GM18861 (cell line): ENCODE measurements at regions not wholly inside any gene's neighbourhood (a gene's known extent, or its start where the extent isn't known, plus 50 kb on each side); places are given as distances from the start of the nearest gene placed in this dataset.

Experiments
- ATAC-seq: cut with Tn5 transposase; IDR thresholded peaks from one replicate; pipeline ENCODE4 v1.9.1; 2021; ENCODE audit not compliant: unreplicated experiment

DNA sequence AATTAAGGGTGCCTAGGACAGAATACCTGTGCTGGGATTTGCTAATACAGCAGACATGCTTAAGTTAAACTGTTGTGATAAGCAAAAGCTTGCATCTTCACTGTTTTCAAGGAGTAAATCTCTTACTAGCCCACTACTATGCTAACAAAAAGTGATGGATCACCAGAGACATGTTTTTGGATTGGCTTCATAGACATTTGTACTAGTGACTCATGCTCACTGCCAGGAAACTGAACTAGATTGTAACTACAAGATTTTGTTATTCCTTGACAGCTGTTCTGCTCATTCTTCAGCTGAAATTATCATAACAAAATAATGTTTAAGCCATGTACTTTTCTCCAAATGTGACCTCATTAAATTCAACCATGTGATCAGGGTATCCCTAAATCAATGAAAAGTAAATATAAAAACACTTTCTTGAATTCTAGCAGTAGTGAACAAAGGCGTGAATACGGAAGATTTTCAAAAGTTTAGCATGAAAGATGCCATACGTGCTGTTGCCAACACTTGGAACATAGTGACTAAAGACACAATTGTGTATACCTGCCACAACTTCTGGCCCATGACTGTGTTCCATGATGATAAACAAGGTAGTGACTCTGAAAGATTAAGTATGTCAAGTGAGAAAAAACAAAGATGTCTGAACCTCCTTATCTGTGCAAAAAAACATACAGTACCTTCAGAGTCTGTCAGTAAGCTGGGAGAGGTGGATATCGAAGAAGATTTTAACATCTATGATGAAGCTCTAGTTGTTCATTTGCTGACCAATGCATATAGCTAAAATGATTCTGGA, 154.0 kb downstream of the BTC start:
- ATAC-seq = no peak

DNA sequence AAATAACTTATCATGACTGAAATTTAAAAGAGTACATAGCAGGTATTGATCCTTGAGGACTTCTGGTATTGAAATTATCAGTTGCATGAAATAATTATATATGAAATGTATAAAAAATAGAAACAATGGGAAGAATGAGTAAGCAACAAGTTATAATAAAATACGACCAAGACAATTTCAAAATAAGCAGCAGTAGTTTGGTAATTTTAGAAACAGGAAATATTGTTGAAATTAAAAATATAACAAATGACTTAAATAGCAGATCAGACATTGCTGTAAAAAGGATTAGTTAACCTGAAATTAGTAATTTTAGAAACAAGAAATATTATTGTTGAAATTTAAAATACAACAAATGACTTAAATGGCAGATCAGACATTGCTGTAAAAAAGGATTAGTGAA, 152.3 kb downstream of the BTC start:
- ATAC-seq = no peak

DNA sequence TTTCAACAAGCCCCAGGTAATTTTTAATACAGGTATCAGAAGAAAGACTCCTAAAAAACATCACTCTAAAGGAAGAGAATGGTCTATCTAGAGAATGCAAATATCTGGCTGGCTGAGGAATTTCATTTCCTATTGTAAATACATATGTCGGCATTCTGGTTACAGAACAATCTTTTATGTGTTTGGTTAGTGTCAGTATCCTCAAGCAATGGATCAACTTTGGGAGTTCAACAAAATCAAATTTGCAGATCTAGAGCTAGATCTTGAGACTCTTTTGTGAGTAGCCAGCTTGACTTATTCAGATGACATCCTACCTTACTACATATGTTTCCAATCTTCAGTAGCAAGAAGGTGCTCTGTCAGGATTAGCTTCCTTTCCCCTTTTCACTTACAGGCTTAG, 145.1 kb downstream of the BTC start:
- no peak for ATAC-seq

DNA sequence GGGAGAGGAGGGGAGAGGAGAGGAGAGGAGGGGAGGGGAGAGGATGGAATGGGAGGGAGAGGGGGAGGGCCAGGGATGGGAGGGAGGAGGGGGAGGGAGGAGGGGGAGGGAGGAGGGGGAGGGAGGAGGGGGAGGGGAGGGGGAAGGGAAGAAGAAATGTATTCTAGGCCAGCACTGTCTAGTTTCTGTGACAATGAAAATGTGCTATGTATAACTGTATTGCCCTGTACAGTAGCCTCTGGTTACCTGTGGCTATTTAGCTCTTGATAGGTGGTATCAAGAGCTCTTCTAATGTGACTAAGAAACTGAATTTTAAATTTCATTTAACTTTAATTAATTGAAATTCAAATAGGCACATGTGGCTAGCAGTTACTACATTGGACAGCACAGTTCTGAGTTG, 143.1 kb downstream of the BTC start:
- no peak for ATAC-seq

DNA sequence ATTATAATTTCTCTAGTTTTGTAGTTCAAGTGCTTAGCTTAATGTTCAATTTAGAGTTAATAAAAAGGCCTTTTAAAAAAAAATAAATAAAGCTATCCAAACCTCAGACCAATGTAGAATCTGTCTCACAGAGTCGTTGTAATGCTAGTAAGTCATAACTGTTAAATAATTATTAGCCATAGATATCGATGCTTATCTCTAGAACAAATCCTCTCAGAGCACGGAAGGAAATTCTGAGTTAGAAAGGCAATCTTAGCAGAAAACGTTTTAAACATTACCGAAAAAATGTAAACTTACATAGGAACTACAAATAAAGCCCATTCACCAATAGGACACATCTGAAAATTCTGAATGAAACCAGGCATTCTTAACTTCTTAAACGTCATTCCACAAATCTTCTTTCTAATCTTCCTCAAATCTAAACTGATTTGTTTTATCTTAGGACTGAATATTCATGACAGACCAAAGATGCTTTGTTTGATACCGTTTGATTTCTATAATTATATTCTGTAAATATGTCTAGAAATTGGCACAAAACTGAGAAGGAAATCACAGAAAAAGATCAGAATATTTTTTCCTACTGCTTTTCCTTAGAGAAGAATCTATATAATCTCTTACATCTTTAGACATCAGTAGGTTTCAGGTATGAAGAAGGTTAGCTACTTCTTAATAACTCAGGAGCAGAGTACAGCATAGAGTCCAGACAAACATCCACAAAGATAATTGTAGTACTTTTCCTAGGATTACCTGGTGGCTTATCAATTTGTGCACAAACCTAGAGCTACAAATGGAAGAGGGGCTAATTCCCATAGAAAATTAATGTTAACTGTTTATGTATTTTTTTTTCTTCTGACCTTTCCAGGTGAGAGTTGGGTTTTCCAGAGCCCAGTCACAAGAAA, 140.7 kb downstream of the BTC start:
- no peak for ATAC-seq

DNA sequence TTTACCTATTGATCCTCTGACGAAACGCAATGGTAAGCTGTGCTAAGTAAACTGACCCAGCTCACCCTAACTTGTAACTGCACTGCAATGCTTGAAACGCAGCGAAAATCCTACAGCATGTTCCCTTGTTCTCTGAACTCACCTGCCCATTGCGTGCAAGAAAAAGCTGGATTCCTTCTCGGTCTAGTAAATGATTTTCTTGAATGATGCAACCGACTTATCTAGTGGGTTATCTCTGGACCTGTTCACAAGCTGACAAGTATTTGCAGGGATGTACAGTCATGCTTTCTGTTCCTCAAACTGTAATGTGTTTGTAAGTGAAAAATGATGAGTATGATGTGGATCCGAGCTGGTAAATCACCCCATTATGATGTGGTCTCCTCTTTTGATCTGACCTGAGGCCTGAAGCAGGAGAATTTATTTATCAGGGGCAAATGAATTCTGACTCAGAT, 140.1 kb downstream of the BTC start:
- no peak for ATAC-seq

DNA sequence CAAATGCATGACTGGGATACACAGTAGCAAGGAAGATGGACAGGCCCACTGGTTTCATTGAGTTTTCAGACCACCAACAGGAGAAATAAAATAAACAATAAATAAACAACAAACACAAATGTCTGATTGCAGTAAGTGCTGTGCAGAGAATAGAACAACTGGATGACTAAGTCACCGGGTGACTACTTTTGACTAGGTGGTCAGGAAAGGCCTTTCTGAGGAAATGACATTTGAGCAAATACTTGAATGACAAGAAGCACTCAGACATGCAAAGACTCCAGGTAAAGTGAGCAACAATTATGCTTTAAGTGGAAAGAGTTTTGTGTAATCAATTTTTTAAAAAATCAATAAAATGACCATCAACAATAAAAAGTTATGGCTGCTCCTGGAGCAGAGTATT, 137.7 kb downstream of the BTC start:
- no peak for ATAC-seq

DNA sequence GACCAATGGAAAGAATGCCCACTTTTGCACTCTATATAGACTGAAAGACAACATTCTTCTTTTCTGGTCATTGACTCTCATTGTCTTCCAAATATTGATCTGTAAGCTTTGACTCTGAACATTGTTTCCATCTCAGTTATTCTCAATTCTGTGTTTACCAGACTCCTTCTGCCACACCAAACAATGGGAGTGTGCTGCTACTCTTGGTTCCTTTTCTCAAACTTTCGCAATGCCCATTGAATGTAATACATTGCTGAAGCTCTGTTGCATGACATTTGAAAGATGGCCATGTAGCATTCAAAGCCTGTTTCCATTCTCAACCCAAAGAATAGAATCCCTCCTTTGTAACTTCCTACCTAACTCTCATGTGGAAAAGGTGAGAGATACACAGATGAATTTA, 136.2 kb downstream of the BTC start:
- ATAC-seq = no peak

DNA sequence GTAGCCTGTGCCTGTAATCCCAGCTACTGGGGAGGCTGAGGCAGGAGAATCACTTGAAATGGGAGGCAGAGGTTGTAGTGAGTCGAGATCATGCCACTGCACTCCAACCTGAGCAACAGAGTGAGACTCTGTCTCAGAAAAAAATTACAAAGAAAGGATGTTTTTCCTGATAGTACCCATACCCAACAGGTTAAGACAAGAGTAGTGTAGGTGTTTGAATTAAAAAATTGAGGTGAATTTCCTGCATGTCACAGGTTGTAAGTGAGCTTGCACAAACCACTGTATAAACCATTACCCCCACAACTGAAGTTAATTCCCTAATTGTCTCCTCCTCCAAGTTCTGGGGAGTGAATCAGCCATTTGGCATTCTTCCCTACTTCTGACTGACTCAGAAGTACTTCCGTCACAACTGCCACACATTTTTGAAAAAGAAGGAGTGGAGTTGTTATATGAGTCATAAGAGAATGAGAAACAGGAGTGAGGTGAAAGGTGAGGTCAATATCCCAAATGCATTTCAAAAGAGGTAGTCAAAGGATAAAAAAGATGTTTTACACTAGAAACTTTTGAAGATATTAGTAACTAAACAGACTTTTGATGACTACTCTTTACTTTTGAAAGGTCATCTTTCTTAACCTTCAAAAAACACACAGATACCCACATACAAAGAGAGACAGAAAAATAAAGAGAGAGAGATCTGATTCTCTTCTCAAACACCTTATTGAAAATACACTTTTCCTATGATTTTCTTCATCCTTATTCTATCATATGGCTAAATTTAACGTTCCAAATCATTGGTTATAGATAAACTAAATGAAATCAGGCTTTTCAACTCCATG, 134.5 kb downstream of the BTC start:
- no peak for ATAC-seq

DNA sequence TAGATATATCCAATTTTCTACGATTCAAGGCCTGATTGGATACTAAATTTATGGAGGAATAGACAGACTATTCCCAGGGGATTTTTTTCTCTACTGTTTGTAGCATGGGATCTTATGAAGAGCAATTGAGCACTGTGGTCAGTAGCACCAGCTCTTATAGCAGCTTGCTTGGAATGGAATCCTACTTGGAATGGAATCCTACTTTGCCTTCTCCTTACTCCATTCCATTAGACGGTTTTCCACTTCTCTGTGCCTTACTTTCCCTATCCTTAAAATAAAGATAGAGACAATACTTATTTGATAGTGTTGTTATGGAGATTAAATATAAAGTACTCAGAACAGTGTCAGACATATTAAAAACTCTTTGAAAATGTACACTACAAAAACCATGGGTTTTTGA, 133.5 kb downstream of the BTC start:
- ATAC-seq = no peak

DNA sequence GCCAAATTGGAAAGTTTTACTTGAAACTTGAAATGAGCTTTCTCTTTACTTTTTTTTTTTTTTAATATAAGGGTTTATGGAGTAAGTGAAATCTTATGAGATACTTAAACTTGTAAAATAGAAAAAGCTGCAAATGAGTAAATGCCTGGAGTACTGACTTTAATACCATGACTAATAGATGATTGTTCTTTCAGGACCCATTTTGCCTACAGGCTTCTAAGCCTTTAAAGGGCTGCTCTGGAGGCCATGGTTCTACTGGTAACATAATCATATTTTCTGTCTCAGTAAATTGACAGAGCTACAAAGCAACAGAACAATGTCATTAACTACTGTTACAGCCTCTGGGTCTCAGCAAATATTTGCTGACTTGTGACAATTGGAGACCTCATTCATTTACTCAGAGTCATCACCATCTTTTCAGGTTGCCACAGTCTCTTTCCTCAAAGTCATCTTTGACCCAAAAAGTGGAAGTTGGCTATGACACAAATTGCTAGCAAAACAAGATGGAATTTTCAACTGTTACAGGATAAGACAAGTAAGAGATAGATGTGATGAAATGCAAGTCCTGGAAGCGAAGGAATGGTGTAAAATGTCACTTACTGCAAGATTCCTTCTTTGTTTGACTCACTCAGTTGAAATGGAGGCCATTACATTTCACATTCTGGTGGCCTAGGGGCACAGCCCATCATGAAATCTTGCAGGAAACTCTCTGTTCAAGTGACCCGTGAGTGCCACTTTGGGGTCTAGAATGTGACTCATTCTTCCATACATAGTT, 132.7 kb downstream of the BTC start:
- ATAC-seq = no peak

DNA sequence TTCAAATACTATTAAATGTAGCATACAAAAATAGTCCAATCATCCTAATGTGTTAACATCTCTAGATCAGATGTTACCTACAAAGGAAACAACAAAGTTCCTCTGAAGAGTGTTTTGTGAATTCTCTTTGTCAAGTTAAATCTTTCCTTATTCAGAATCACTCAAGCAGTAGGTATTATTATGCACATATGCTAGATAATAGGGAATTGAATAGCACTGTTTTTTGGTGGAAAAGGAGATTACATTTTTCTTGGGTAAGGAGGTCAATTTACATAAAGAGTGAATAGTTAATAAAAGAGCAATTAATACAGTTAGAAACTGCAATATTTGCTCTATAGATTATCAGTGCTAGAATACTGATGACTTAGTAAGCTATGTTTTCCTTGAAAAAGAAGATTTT, 130.7 kb downstream of the BTC start:
- no peak for ATAC-seq

DNA sequence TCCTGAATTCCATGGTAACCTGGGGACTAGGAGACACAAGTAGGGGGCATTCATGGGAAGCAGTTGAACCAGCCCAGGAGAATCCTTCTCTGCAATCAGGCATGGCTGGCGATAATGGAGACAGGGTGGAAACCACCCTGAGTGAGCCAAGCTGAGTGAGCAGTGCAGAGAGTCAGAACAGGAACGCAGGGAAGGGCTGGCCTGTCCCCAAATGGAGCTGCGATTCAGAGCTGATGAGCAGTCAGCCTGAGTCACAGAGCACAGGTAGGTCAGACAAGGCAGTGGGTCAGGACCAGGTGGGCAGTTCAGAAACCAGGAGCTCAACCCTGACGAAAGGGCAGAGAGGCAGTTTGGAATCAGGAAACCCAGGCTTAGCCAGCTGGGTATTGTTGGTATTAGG, 129.0 kb downstream of the BTC start:
- ATAC-seq = no peak

DNA sequence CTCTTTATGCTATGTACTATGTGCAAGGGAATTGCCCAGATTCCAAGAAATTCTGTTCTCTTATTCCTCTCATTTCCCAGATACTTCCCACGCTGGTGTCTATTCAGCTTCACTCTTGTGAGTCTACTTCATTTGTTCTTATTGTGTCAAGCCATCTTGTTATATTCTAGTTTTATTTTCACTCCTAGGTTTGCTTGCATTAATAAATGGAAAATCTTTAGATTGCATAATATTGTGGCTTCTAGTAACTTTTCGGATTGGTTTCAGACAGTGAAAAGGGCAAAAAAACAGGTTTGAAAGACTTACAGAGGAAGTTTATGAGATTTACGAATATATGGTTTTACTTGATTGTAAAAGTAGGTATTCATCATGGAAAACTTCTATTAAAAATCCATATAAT, 128.4 kb downstream of the BTC start:
- ATAC-seq = no peak

DNA sequence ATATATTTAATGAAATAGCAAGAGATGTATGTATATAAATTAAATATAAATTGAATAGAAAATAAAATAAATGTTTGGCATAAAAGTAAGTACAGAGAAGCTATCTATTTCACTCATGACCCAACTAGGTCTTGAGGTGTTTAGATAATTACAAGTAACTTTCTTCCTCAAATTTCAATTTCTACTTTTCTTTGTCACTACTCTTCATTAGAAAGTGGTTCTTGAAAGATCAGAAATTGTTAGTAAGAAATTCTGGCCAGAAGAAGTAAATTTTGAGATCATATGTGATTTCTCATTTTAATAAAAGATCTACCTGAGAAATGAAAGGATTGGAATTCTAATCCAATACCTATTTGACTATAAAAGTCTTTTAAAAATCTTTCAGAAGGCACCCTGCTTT, 126.9 kb downstream of the BTC start:
- ATAC-seq = no peak

DNA sequence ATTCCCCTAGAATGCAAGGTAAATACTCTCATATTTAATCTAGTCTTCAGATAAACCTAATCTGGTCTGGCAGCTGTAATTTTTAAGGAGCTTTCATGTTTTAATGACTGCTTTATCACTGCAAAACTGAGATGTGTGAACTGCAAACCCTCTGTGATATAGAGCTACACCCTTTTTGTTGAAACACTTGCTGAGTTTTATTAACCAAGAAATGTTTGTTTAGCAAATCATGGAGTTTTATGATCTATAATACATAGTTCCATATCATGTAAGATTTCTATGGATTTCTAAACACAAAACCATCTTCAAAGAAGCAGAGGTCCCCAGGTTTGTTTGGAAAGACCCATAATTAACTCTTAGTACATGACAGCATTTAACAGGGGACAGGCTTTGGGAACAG, 126.4 kb downstream of the BTC start:
- no peak for ATAC-seq

DNA sequence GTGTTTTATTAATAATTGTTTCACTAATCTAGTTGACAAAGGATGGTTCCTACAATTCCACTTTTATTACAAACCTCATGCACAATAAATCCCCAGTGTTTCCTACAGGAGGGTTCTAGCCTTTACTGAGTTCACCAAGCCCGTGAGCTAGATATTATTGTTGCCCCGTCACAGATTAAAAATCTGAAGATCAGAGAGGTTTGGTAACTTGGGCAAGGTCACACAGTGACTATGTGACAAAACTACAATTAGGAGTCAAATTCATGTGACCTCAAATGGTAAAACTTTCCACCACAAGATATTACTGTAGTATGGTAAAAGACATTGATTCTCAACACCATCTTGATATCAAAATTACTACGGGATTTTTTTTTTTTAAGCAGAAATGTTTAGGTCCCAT, 124.6 kb downstream of the BTC start:
- ATAC-seq = no peak

DNA sequence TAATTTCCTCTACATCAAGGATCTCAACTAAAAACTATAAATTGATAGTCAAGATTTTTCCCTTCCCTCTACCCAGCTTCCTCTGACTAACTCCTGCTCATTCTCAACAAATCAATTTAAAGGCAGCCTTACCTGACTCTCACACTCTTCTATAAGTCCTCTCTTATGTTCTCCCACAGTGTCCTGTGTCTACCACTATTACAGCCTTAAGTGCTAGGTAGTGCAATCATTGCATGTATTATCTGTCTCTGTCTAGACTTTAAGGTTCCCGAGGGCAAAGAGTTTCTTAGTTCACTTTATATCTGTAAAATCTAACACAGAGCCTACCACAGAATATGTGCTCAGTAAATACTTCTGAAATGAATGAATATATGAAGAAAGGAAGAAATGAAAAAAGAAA, 123.7 kb downstream of the BTC start:
- ATAC-seq = no peak

DNA sequence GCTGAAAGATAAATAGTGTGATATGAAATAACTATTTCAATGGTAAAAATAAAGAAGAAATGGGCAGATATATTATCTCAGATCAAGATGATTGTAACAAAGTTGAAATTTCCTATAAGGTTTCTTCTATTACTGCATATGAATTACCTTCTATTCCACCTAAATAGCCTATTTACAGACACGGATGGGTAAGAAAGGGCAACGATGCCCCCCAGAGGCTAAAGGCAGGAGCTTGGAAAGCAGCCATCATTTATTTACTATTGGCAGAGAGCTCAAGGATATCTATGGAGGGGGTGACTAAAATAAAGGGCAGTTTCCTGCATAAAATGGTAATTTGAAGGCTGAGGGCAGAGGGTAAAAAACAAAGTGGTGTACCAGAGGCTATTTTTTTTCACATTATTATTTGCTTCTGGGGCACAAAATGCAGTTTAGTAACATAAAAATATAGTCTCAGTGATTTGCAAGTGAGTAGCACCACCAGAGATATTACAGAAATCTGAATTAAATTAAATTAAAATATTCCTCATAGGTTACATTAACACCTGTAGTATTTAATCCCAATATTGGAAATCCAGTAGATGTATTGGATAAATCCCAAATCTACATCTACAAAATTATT, 123.1 kb downstream of the BTC start:
- ATAC-seq = no peak

DNA sequence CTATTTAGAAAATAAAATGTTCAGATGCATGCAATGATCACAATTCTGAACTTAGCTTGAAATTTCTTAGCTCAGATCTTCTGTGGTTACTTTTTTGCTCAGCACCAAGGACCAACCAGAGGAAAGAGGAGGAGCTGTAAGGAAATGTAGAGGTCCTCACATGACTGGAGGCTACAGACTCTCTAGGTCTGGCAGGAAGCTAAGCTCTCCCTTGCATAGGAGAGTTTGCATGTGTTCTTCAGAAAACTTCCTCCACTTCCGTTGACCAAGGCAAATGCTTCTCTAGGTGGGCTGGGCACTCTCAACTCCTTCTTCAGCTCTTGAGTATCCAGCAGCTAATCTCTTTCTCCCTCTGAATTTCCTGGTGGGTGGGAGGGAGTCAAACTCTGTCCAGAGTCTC, 119.6 kb downstream of the BTC start:
- ATAC-seq = no peak
